ENCODE measurements at regions not wholly inside any gene's neighbourhood (a gene's known extent, or its start where the extent isn't known, plus 50 kb on each side); places are given as distances from the start of the nearest gene placed in this dataset.
A peak's percentile ranks its signal among the peaks of the same experiment; 100 is the strongest.
"Not testable (repeated sequence)": the region's sequence is repeated elsewhere in the genome, so short reads cannot be mapped to it uniquely, and the experiment has no call there.

DNA sequence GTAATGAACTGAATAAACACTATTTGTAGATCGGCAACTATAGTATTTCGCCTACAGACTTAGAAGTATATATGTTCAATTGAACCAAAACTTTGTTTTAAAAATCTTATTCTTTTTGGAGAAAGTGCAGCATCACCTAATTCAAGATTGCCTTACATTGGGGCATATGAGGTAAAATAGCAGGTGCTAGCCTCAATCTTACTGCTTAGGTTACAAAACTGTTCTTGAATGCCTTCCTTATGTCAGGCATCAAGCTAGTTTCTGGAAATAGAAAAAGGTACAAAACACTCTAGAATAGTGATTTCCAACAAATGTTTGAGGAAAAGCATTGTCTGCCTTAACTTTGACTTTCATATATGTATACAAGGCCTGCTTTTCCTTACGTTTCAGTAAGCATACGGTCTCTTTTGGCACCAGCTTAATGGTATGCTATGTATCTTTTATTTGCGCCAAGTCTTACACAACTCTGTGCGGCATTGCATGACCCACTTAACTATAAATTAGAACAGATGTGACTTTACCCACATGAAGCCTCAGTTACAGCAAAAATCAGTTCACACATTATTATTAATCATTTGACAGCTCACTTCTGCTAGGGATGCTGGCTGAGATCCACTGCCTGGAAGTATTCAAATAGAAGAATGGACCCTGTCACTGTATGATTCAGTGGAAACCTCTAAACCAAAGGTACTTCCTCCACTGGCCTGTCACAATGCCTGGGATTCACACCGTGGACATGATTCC lies 174.1 kb downstream of the PRELID2 start:
- Histone ChIP-seq H3K27ac (replicated peaks) (no peak overlapping the region), H3K4me3 (replicated peaks; ENCODE audit: insufficient read depth, low read length) (no peak overlapping the region), H3K27me3 (ENCODE audit: insufficient read depth, poor library complexity, severe bottlenecking) (no peaks in the 10 kb centered on the region)
- DNase-seq (ENCODE audit: low read depth in 1 of 2, low spot score in 1 of 2): no peak
- TF ChIP-seq SPI1 (IDR thresholded peaks at IDR 0.05; ENCODE audit: borderline replicate concordance, low read depth) (no peak), GABPA (IDR thresholded peaks at IDR 0.05; ENCODE audit: low read depth) (no peak), POLR2AphosphoS5 (IDR thresholded peaks at IDR 0.05; ENCODE audit: low read depth) (no peak)
- TF ChIP-seq, protein P1, sequence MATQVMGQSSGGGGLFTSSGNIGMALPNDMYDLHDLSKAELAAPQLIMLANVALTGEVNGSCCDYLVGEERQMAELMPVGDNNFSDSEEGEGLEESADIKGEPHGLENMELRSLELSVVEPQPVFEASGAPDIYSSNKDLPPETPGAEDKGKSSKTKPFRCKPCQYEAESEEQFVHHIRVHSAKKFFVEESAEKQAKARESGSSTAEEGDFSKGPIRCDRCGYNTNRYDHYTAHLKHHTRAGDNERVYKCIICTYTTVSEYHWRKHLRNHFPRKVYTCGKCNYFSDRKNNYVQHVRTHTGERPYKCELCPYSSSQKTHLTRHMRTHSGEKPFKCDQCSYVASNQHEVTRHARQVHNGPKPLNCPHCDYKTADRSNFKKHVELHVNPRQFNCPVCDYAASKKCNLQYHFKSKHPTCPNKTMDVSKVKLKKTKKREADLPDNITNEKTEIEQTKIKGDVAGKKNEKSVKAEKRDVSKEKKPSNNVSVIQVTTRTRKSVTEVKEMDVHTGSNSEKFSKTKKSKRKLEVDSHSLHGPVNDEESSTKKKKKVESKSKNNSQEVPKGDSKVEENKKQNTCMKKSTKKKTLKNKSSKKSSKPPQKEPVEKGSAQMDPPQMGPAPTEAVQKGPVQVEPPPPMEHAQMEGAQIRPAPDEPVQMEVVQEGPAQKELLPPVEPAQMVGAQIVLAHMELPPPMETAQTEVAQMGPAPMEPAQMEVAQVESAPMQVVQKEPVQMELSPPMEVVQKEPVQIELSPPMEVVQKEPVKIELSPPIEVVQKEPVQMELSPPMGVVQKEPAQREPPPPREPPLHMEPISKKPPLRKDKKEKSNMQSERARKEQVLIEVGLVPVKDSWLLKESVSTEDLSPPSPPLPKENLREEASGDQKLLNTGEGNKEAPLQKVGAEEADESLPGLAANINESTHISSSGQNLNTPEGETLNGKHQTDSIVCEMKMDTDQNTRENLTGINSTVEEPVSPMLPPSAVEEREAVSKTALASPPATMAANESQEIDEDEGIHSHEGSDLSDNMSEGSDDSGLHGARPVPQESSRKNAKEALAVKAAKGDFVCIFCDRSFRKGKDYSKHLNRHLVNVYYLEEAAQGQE (IDR thresholded peaks at IDR 0.05; ENCODE audit: insufficient replicate concordance, low read depth): no peak
- TF ChIP-seq, protein P2, sequence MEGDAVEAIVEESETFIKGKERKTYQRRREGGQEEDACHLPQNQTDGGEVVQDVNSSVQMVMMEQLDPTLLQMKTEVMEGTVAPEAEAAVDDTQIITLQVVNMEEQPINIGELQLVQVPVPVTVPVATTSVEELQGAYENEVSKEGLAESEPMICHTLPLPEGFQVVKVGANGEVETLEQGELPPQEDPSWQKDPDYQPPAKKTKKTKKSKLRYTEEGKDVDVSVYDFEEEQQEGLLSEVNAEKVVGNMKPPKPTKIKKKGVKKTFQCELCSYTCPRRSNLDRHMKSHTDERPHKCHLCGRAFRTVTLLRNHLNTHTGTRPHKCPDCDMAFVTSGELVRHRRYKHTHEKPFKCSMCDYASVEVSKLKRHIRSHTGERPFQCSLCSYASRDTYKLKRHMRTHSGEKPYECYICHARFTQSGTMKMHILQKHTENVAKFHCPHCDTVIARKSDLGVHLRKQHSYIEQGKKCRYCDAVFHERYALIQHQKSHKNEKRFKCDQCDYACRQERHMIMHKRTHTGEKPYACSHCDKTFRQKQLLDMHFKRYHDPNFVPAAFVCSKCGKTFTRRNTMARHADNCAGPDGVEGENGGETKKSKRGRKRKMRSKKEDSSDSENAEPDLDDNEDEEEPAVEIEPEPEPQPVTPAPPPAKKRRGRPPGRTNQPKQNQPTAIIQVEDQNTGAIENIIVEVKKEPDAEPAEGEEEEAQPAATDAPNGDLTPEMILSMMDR (IDR thresholded peaks at IDR 0.05; ENCODE audit: insufficient read depth, low read length): no peak

DNA sequence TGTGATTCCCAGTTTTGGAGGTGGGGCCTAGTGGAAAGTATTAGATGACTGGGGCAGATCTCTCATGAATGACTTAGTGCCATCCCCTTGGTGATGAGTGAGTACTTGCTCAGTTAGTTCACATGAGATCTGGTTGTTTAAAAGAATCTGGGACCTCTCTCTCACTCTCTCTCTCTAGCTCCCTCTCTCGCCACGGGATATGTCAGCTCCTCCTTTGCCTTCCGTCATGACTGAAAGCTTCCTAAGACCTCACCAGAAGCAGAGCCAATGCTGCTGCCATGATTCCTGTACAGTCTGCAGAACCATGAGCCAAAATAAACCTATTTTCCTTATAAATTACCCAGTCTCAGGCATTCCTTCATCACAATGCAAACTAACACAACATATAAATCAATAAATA lies 176.7 kb downstream of the PRELID2 start:
- H3K4me3 ChIP-seq (replicated peaks; ENCODE audit: insufficient read depth, low read length): no peak overlapping the region
- H3K27ac ChIP-seq (replicated peaks): no peak overlapping the region
- TF ChIP-seq, protein P2 (IDR thresholded peaks at IDR 0.05; ENCODE audit: insufficient read depth, low read length): no peak
- no peak for TF ChIP-seq GABPA (IDR thresholded peaks at IDR 0.05; ENCODE audit: low read depth)
- no peak for TF ChIP-seq SPI1 (IDR thresholded peaks at IDR 0.05; ENCODE audit: borderline replicate concordance, low read depth)
- TF ChIP-seq POLR2AphosphoS5 (IDR thresholded peaks at IDR 0.05; ENCODE audit: low read depth): no peak
- TF ChIP-seq, protein P1 (IDR thresholded peaks at IDR 0.05; ENCODE audit: insufficient replicate concordance, low read depth): no peak
- no peaks in the 10 kb centered on the region for H3K27me3 ChIP-seq (ENCODE audit: insufficient read depth, poor library complexity, severe bottlenecking)
- DNase-seq (ENCODE audit: low read depth in 1 of 2, low spot score in 1 of 2): no peak

DNA sequence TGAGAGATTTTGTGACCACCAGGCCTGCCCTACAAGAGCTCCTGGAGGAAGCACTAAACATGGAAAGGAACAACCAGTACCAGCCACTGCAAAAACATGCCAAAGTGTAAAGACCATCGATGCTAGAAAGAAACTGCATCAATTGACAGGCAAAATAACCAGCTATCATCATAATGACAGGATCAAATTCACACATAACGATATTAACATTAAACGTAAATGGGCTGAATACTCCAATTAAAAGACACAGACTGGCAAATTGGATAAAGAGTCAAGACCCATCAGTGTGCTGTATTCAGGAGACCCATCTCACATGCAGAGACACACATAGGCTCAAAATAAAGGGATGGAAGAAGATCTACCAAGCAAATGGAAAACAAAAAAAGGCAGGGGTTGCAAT lies 182.4 kb downstream of the PRELID2 start:
- H3K27me3 ChIP-seq (ENCODE audit: insufficient read depth, poor library complexity, severe bottlenecking); DNase-seq (ENCODE audit: low read depth in 1 of 2, low spot score in 1 of 2); H3K4me3 ChIP-seq (replicated peaks; ENCODE audit: insufficient read depth, low read length); H3K27ac ChIP-seq (replicated peaks): not testable (repeated sequence)

DNA sequence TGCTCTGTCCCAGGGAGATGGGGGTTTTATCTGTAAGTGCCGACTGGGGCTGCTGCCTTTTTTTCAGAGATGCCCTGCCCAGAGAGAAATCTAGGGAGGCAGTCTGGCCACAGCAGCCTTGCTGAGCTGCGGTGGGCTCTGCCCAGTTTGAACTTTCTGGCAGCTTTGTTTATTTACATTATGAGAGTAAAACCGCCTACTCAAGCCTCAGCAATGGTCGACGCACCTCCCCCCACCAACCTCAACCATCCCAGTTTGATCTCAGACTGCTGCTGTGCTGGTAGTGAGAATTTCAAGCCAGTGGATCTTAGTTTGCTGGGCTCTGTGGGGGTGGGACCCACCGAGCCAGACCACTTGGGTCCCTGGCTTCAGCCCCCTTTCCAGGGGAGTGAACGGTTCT lies 188.0 kb downstream of the PRELID2 start:
- DNase-seq (ENCODE audit: low read depth in 1 of 2, low spot score in 1 of 2); H3K4me3 ChIP-seq (replicated peaks; ENCODE audit: insufficient read depth, low read length); H3K27me3 ChIP-seq (ENCODE audit: insufficient read depth, poor library complexity, severe bottlenecking); H3K27ac ChIP-seq (replicated peaks): not testable (repeated sequence)

DNA sequence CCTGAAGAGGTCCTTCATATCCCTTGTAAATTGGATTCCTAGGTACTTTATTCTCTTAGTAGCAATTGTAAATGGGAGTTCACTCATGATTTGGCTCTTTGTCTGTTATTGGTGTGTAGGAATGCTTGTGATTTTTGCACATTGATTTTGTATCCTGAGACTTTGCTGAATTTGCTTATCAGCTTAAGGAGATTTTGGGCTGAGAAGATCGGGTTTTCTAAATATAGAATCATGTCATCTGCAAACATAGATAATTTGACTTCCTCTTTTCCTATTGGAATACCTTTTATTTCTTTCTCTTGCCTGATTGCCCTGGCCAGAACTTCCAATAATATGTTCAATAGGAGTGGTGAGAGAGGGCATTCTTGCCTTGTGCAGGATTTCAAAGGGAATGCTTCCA lies 191.9 kb downstream of the PRELID2 start:
- H3K27me3 ChIP-seq (ENCODE audit: insufficient read depth, poor library complexity, severe bottlenecking); H3K4me3 ChIP-seq (replicated peaks; ENCODE audit: insufficient read depth, low read length); DNase-seq (ENCODE audit: low read depth in 1 of 2, low spot score in 1 of 2); H3K27ac ChIP-seq (replicated peaks): not testable (repeated sequence)
- TF ChIP-seq SPI1 (IDR thresholded peaks at IDR 0.05; ENCODE audit: borderline replicate concordance, low read depth): peak; percentile 27; the same call in 1 of the 2 replicates
